OCI-LY7 (cell line): ENCODE measurements at regions not wholly inside any gene's neighbourhood (a gene's known extent, or its start where the extent isn't known, plus 50 kb on each side); places are given as distances from the start of the nearest gene placed in this dataset. TPM values are rescaled to one million over a fixed set of nuclear protein-coding genes. Genes with fewer than 3 reads are reported as not detected.
"Not testable (repeated sequence)": the region's sequence is repeated elsewhere in the genome, so short reads cannot be mapped to it uniquely, and the experiment has no call there.

Experiments used
- BruUV-seq: library from RNA; stranded (reverse); fragments of 400-500 nt; replicated peaks from 2 replicates; lab custom pipeline; 2021; lab: Mats Ljungman, UMichigan
- CTCF ChIA-PET: fragments of 300-600 bp; sonication (Branson Sonifier 250); formaldehyde crosslinking; loops from one replicate; lab custom pipeline; 2022; ENCODE audit warnings: antibody characterized with exemption; ENCODE audit not compliant: unreplicated experiment; lab: Charles Lee
- POLR2A ChIA-PET: fragments of 300-600 bp; sonication (Branson Sonifier 250); formaldehyde crosslinking; loops from one replicate; lab custom pipeline; 2022; ENCODE audit warnings: antibody characterized with exemption; lab: Charles Lee
- DNase-seq: peaks from one replicate; pipeline ENCODE4 v3.0.0-alpha.2; 2015; ENCODE audit warnings: low spot score
- H2AFZ ChIP-seq: fragments of 200-600 bp; sonication (generic), shearing (Covaris generic); 2 replicates; pipeline ENCODE4 v1.6.1; 2014; ENCODE audit warnings: mild to moderate bottlenecking, antibody characterized with exemption, low read length, moderate library complexity
- H3K27ac ChIP-seq: fragments of 200-600 bp; sonication (generic); 2 replicates; pipeline ENCODE4 v1.5.1; 2014; ENCODE audit warnings: mixed run types, low read depth, mild to moderate bottlenecking, moderate library complexity, low read length, inconsistent platforms; ENCODE audit not compliant: poor library complexity, severe bottlenecking
- H3K36me3 ChIP-seq: fragments of 200-600 bp; sonication (generic); 2 replicates; pipeline ENCODE4 v1.6.1; 2014; ENCODE audit warnings: mild to moderate bottlenecking, antibody characterized with exemption, low read length, moderate library complexity, mixed read lengths; ENCODE audit not compliant: insufficient read depth
- H3K4me1 ChIP-seq: fragments of 200-600 bp; sonication (generic); 2 replicates; pipeline ENCODE4 v1.5.1; 2014; ENCODE audit warnings: mild to moderate bottlenecking, low read length; ENCODE audit not compliant: insufficient read depth, poor library complexity, severe bottlenecking
- H3K4me2 ChIP-seq: fragments of 200-600 bp; sonication (generic); 2 replicates; pipeline ENCODE4 v1.6.1; 2014; ENCODE audit warnings: mild to moderate bottlenecking, low read length
- H3K4me3 ChIP-seq: fragments of 200-600 bp; sonication (generic); 2 replicates; pipeline ENCODE4 v1.5.1; 2014; ENCODE audit warnings: mild to moderate bottlenecking, low read depth, low read length; ENCODE audit not compliant: poor library complexity, severe bottlenecking
- H3K79me2 ChIP-seq: fragments of 200-600 bp; sonication (generic); 2 replicates; pipeline ENCODE4 v1.6.1; 2016; ENCODE audit warnings: low read depth, mild to moderate bottlenecking, low read length, moderate library complexity, mixed read lengths; ENCODE audit not compliant: insufficient read depth
- H3K9me2 ChIP-seq: fragments of 200-600 bp; sonication (generic); 2 replicates; pipeline ENCODE4 v1.6.1; 2016; ENCODE audit warnings: mild to moderate bottlenecking, low read length, mixed read lengths; ENCODE audit not compliant: insufficient read depth
- H3K9me3 ChIP-seq: fragments of 200-600 bp; sonication (generic); 2 replicates; pipeline ENCODE4 v1.6.1; 2014; ENCODE audit warnings: mild to moderate bottlenecking, mixed run types, low read length, mixed read lengths
- H4K20me1 ChIP-seq: fragments of 200-600 bp; sonication (generic); 2 replicates; pipeline ENCODE4 v1.6.1; 2014; ENCODE audit warnings: mild to moderate bottlenecking, antibody characterized with exemption, low read length, moderate library complexity, mixed read lengths; ENCODE audit not compliant: insufficient read depth
- CTCF ChIP-seq: fragments of 200-600 bp; sonication (generic); conservative IDR thresholded peaks from 2 replicates; pipeline ENCODE4 v1.5.1; 2014; ENCODE audit warnings: mild to moderate bottlenecking, antibody characterized with exemption, low read length, moderate library complexity, mixed read lengths
- EZH2phosphoT487 ChIP-seq: fragments of 200-600 bp; sonication (generic); IDR thresholded peaks from 2 replicates; pipeline ENCODE4 v1.6.1; 2018; ENCODE audit warnings: low read depth, borderline replicate concordance, mild to moderate bottlenecking, mixed run types, antibody characterized with exemption, low read length, moderate library complexity, mixed read lengths
- intact Hi-C: fragments of 100-400 bp; cut with micrococcal nuclease; formaldehyde crosslinking; loops from one replicate; pipeline ENCODE4 v1.10.0; 2022; ENCODE audit not compliant: unreplicated experiment
- small RNA-seq: library from RNA; depleted of rRNA; stranded (forward); fragments of <200 nt; gene quantifications from one replicate; pipeline ENCODE3, GENCODE V24; 2014

DNA sequence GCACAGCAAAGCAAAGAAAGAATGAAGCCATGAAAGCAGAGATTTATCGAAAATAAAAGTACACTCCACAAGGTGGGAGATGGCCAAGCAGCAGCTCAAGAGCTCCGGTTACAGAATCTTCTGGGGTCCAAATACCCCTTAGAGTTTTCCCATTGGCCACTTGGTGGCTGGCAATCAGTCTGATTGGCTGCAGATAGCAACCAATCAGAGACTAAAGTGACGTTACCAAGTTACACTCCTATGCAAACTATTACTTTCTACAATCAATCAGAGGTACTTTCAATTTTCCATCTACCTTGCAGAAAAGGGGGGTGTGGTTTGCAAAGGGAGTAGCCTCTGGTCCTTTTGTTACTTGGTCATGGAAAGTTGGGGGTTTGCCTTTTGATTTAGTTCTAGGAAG is 58.0 kb upstream of the AUTS2 start:
- no peak overlapping the region for H2AFZ ChIP-seq
- TF ChIP-seq EZH2phosphoT487 (no peak), CTCF (no peak)
- H3K27ac ChIP-seq: no peak overlapping the region
- H4K20me1 ChIP-seq: no peaks in the 10 kb centered on the region
- H3K4me2 ChIP-seq: no peak overlapping the region
- H3K9me3 ChIP-seq: no peaks in the 10 kb centered on the region
- ChIA-PET CTCF (no interaction called here), POLR2A (no interaction called here)
- H3K4me1 ChIP-seq: peaks cover 2% of the 10 kb centered on the region
- intact Hi-C loops: no loop called here
- H3K4me3 ChIP-seq: no peak overlapping the region
- H3K36me3 ChIP-seq: no peaks in the 10 kb centered on the region
- BruUV-seq: no TSS peak
- H3K9me2 ChIP-seq: no peaks in the 10 kb centered on the region
- DNase-seq: no peak
- no peaks in the 10 kb centered on the region for H3K79me2 ChIP-seq

DNA sequence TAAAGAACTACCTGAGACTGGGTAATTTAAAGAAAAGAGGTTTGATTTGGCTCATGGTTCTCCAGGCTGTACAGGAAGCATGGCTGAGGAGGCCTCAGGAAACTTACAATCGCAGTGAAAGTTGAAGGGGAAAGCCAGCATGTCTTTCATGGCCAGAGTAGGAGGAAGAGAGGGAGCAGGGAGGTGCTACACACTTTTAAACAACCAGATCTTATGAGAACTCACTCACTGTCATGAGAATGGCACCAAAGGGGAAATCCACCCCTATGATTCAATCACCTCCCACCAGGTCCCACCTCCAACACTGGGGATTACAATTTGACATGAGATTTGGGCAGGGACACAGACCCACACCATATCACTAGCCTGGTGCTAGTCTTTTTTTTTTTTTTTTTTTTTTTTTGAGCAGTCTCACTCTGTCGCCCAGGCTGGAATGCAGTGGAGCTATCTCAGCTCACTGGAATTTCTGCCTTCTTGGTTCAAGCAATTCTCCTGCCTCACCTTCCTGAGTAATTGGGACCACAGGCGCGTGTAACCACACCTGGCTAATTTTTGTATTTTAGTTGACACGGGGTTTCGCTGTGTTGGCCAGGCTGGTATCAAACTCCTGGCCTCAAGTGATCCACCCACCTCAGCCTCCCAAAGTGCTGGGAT is 56.4 kb upstream of the AUTS2 start:
- H3K79me2 ChIP-seq, BruUV-seq, H3K9me2 ChIP-seq, H3K4me3 ChIP-seq, H3K9me3 ChIP-seq, CTCF ChIA-PET, H3K4me2 ChIP-seq, H3K4me1 ChIP-seq, intact Hi-C loops, DNase-seq, H4K20me1 ChIP-seq, H2AFZ ChIP-seq, H3K36me3 ChIP-seq, H3K27ac ChIP-seq: not testable (repeated sequence)
- POLR2A ChIA-PET: interaction anchor here (0.6 to 1.8 kb wide), 2 partner anchors 10 to 92 kb away, joined by 3 to 9 read pairs; no protein-coding TSS in a partner anchor

DNA sequence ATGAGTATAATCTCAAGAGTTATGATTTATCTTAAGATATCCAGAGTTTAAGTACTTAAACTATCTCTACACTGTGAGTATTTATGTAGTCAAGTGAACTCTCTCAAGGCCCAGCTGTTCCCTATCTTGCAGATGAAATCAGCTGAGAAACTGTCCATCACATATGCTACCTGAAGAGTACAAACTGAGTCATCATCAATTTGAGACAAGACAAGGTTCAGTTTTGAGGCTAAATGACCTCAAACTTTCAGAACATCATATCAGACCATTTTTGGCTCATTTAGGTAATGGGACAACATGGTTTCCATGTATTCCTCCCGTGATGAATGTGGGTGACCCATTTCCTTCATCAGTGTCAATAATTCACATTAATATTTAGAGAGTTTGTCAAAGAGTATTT is 53.1 kb upstream of the AUTS2 start:
- intact Hi-C loops: no loop called here
- BruUV-seq: no TSS peak
- Histone ChIP-seq H2AFZ (no peak overlapping the region), H4K20me1 (no peaks in the 10 kb centered on the region), H3K27ac (no peak overlapping the region), H3K79me2 (no peaks in the 10 kb centered on the region), H3K9me2 (no peaks in the 10 kb centered on the region), H3K4me3 (no peak overlapping the region), H3K9me3 (no peaks in the 10 kb centered on the region), H3K36me3 (no peaks in the 10 kb centered on the region), H3K4me1 (no peaks in the 10 kb centered on the region), H3K4me2 (no peak overlapping the region)
- no peak for TF ChIP-seq EZH2phosphoT487
- ChIA-PET CTCF (no interaction called here), POLR2A (interaction anchor here (0.5 kb wide), 1 partner anchor 1145 kb away, joined by 3 read pairs; no protein-coding TSS in a partner anchor)
- no peak for DNase-seq

Small RNA genes lying in the stretch of these regions (small RNA-seq; reads per million reads assigned to genes)
- not detected for gene MTATP6P21
- not detected for gene RF00019
- gene RNA5SP231: not detected
- not detected for gene RNU6-229P
- not detected for gene RNU6-832P
